BJ (cell line): ENCODE measurements at regions not wholly inside any gene's neighbourhood (a gene's known extent, or its start where the extent isn't known, plus 50 kb on each side); places are given as distances from the start of the nearest gene placed in this dataset.

Experiments used
- CTCF ChIA-PET: fragments of 350-600 bp; formaldehyde crosslinking; extraction: SDS; loops from one replicate; lab custom pipeline; 2021; ENCODE audit warnings: antibody characterized with exemption, inconsistent platforms; lab: Yijun Ruan, JAX
- POLR2A ChIA-PET: fragments of 300-600 bp; sonication (Branson Sonifier 250); formaldehyde crosslinking; extraction: SDS; loops from one replicate; lab custom pipeline; 2021; ENCODE audit warnings: antibody characterized with exemption; lab: Charles Lee
- DNase-seq: peaks from one replicate; pipeline ENCODE4 v3.0.0-alpha.2; 2011; ENCODE audit warnings: low read depth
- H3K27me3 ChIP-seq: 2 replicates; pipeline ENCODE4 v1.6.0; 2011; ENCODE audit warnings: low read length; ENCODE audit not compliant: control insufficient read depth, insufficient read depth
- H3K36me3 ChIP-seq: 2 replicates; pipeline ENCODE4 v1.5.1; 2011; ENCODE audit warnings: low read length; ENCODE audit not compliant: control insufficient read depth, insufficient read depth
- H3K4me3 ChIP-seq: 2 replicates; pipeline ENCODE4 v1.5.1; 2011; ENCODE audit warnings: low read depth, mild to moderate bottlenecking, control low read depth, low read length
- CTCF ChIP-seq: IDR thresholded peaks from 2 replicates; pipeline ENCODE4 v1.5.1; 2011; ENCODE audit warnings: low read depth, mild to moderate bottlenecking, control low read depth, inconsistent platforms, low read length, moderate library complexity; ENCODE audit not compliant: insufficient read depth

- ChIA-PET POLR2A (interaction anchor here (0.6 kb wide), 1 partner anchor 1543 kb away, joined by 4 read pairs; no protein-coding TSS in a partner anchor), CTCF (no interaction called here)
- Histone ChIP-seq H3K27me3 (no peaks in the 10 kb centered on the region), H3K4me3 (no peak overlapping the region), H3K36me3 (no peaks in the 10 kb centered on the region)
- no peak for DNase-seq
- TF ChIP-seq CTCF, result no peak
Observed at GRCh38 chr7:25297278-25297677, 69.0 kb upstream of the NPVF start.

GRCh38 chr7:25303281-25304181 is 75.2 kb upstream of the NPVF start:
- Histone ChIP-seq H3K27me3 (peaks cover 1% of the 10 kb centered on the region; the same call in 1 of the 2 replicates), H3K36me3 (no peaks in the 10 kb centered on the region), H3K4me3 (no peak overlapping the region)
- ChIA-PET POLR2A (no interaction called here), CTCF (no interaction called here)
- TF ChIP-seq CTCF, result no peak
- no peak for DNase-seq

GRCh38 chr7:25304691-25305090 is 76.4 kb upstream of the NPVF start:
- ChIA-PET CTCF (interaction anchor here (0.5 kb wide), 1 partner anchor 537 kb away, joined by 3 read pairs; no protein-coding TSS in a partner anchor), POLR2A (no interaction called here)
- no peak overlapping the region for H3K4me3 ChIP-seq
- H3K27me3 ChIP-seq, result peaks cover 1% of the 10 kb centered on the region; the same call in 1 of the 2 replicates
- TF ChIP-seq CTCF, result no peak
- no peak for DNase-seq
- H3K36me3 ChIP-seq, result no peaks in the 10 kb centered on the region

- H3K27me3 ChIP-seq, result peaks cover 1% of the 10 kb centered on the region; the same call in 1 of the 2 replicates
- no peak overlapping the region for H3K4me3 ChIP-seq
- no peak for DNase-seq
- H3K36me3 ChIP-seq, result no peaks in the 10 kb centered on the region
- POLR2A ChIA-PET, result no interaction called here
- TF ChIP-seq CTCF, result no peak
- CTCF ChIA-PET, result no interaction called here
Observed at GRCh38 chr7:25305831-25306230, 77.5 kb upstream of the NPVF start.

GRCh38 chr7:25307624-25308023 is 79.3 kb upstream of the NPVF start:
- no peak for TF ChIP-seq CTCF
- no peak overlapping the region for H3K4me3 ChIP-seq
- H3K27me3 ChIP-seq, result peaks cover 1% of the 10 kb centered on the region; the same call in 1 of the 2 replicates
- DNase-seq, result no peak
- ChIA-PET POLR2A (no interaction called here), CTCF (no interaction called here)
- H3K36me3 ChIP-seq, result no peaks in the 10 kb centered on the region
